ENCODE measurements at regions not wholly inside any gene's neighbourhood (a gene's known extent, or its start where the extent isn't known, plus 50 kb on each side); places are given as distances from the start of the nearest gene placed in this dataset.
A peak's percentile ranks its signal among the peaks of the same experiment; 100 is the strongest.

- Mint-ChIP-seq H3K27me3 (ENCODE audit: low read depth) (peaks cover 3% of the 10 kb centered on the region), H3K27ac (no peak overlapping the region), H3K36me3 (ENCODE audit: low read depth) (no peaks in the 10 kb centered on the region), H3K4me1 (ENCODE audit: low read depth) (no peaks in the 10 kb centered on the region), H3K9me3 (no peaks in the 10 kb centered on the region), H3K4me3 (no peak overlapping the region)
- CTCF ChIA-PET, result interaction anchor here (0.7 to 0.8 kb wide), 2 partner anchors 17 to 20 kb away, joined by 3 to 4 read pairs; no protein-coding TSS in a partner anchor
- DNase-seq, result no peak
- intact Hi-C loops (cut with micrococcal nuclease), result no loop called here
These were observed 123.9 kb upstream of the TMPRSS2 start for GRCh38 chr21:41631564-41632461.

- peaks cover 3% of the 10 kb centered on the region for H3K27me3 Mint-ChIP-seq (ENCODE audit: low read depth)
- H3K4me3 Mint-ChIP-seq, result no peak overlapping the region
- no peaks in the 10 kb centered on the region for H3K36me3 Mint-ChIP-seq (ENCODE audit: low read depth)
- no peaks in the 10 kb centered on the region for H3K4me1 Mint-ChIP-seq (ENCODE audit: low read depth)
- no peak overlapping the region for H3K27ac Mint-ChIP-seq
- CTCF ChIA-PET, result interaction anchor here (0.7 kb wide), 1 partner anchor 478 kb away, joined by 3 read pairs; no protein-coding TSS in a partner anchor
- DNase-seq, result no peak
- no peaks in the 10 kb centered on the region for H3K9me3 Mint-ChIP-seq
- intact Hi-C loops (cut with micrococcal nuclease), result no loop called here
These were observed 123.0 kb upstream of the TMPRSS2 start for GRCh38 chr21:41630917-41631316.

GRCh38 chr21:41630249-41630648 is 122.3 kb upstream of the TMPRSS2 start:
- H3K4me1 Mint-ChIP-seq (ENCODE audit: low read depth), result no peaks in the 10 kb centered on the region
- H3K27ac Mint-ChIP-seq, result no peak overlapping the region
- H3K9me3 Mint-ChIP-seq, result no peaks in the 10 kb centered on the region
- H3K27me3 Mint-ChIP-seq (ENCODE audit: low read depth), result peaks cover 3% of the 10 kb centered on the region
- no peaks in the 10 kb centered on the region for H3K36me3 Mint-ChIP-seq (ENCODE audit: low read depth)
- DNase-seq, result no peak
- H3K4me3 Mint-ChIP-seq, result no peak overlapping the region
- CTCF ChIA-PET, result interaction anchor here (0.7 kb wide), 1 partner anchor 479 kb away, joined by 3 read pairs; no protein-coding TSS in a partner anchor
- intact Hi-C loops (cut with micrococcal nuclease), result no loop called here

- CTCF ChIA-PET, result interaction anchor here (0.7 kb wide), 1 partner anchor 352 kb away, joined by 3 read pairs; no protein-coding TSS in a partner anchor
- H3K9me3 Mint-ChIP-seq, result no peaks in the 10 kb centered on the region
- intact Hi-C loops (cut with micrococcal nuclease), result no loop called here
These were observed 120.3 kb upstream of the TMPRSS2 start for GRCh38 chr21:41628256-41628655.

GRCh38 chr21:41627428-41627827 is 119.5 kb upstream of the TMPRSS2 start:
- intact Hi-C loops (cut with micrococcal nuclease), result no loop called here
- Mint-ChIP-seq H3K4me3 (no peak overlapping the region), H3K27me3 (ENCODE audit: low read depth) (peaks cover 10% of the 10 kb centered on the region), H3K36me3 (ENCODE audit: low read depth) (no peaks in the 10 kb centered on the region), H3K27ac (no peak overlapping the region), H3K4me1 (ENCODE audit: low read depth) (no peaks in the 10 kb centered on the region), H3K9me3 (no peaks in the 10 kb centered on the region)
- no peak for DNase-seq
- CTCF ChIA-PET, result interaction anchor here (0.7 kb wide), 1 partner anchor 352 kb away, joined by 3 read pairs; no protein-coding TSS in a partner anchor

More at GRCh38 chr21:41628256-41628655, 120.3 kb upstream of the TMPRSS2 start:
- no peak for DNase-seq
- Mint-ChIP-seq H3K4me1 (ENCODE audit: low read depth) (no peaks in the 10 kb centered on the region), H3K36me3 (ENCODE audit: low read depth) (no peaks in the 10 kb centered on the region), H3K4me3 (no peak overlapping the region), H3K27me3 (ENCODE audit: low read depth) (peaks cover 10% of the 10 kb centered on the region), H3K27ac (no peak overlapping the region)

GRCh38 chr21:41626021-41626420 is 118.1 kb upstream of the TMPRSS2 start:
- Mint-ChIP-seq H3K4me1 (ENCODE audit: low read depth) (no peaks in the 10 kb centered on the region), H3K9me3 (no peaks in the 10 kb centered on the region), H3K27ac (no peak overlapping the region), H3K36me3 (ENCODE audit: low read depth) (no peaks in the 10 kb centered on the region), H3K27me3 (ENCODE audit: low read depth) (peaks cover 7% of the 10 kb centered on the region), H3K4me3 (no peak overlapping the region)
- DNase-seq, result no peak
- CTCF ChIA-PET, result no interaction called here
- intact Hi-C loops (cut with micrococcal nuclease), result no loop called here

GRCh38 chr21:41625428-41625827 is 117.5 kb upstream of the TMPRSS2 start:
- Mint-ChIP-seq H3K4me3 (no peak overlapping the region), H3K27ac (no peak overlapping the region), H3K27me3 (ENCODE audit: low read depth) (peaks cover 9% of the 10 kb centered on the region), H3K36me3 (ENCODE audit: low read depth) (no peaks in the 10 kb centered on the region), H3K4me1 (ENCODE audit: low read depth) (no peaks in the 10 kb centered on the region), H3K9me3 (no peaks in the 10 kb centered on the region)
- intact Hi-C loops (cut with micrococcal nuclease), result no loop called here
- no peak for DNase-seq
- CTCF ChIA-PET, result no interaction called here

- CTCF ChIA-PET, result no interaction called here
- intact Hi-C loops (cut with micrococcal nuclease), result no loop called here
- Mint-ChIP-seq H3K27ac (no peak overlapping the region), H3K4me3 (no peak overlapping the region), H3K27me3 (ENCODE audit: low read depth) (peaks cover 13% of the 10 kb centered on the region), H3K9me3 (no peaks in the 10 kb centered on the region), H3K4me1 (ENCODE audit: low read depth) (no peaks in the 10 kb centered on the region), H3K36me3 (ENCODE audit: low read depth) (no peaks in the 10 kb centered on the region)
- no peak for DNase-seq
These were observed 116.8 kb upstream of the TMPRSS2 start for GRCh38 chr21:41624674-41625310.

GRCh38 chr21:41623945-41624344 is 116.0 kb upstream of the TMPRSS2 start:
- H3K4me1 Mint-ChIP-seq (ENCODE audit: low read depth), result no peaks in the 10 kb centered on the region
- H3K4me3 Mint-ChIP-seq, result no peak overlapping the region
- DNase-seq, result no peak
- H3K27me3 Mint-ChIP-seq (ENCODE audit: low read depth), result peaks cover 14% of the 10 kb centered on the region
- intact Hi-C loops (cut with micrococcal nuclease), result no loop called here
- no peak overlapping the region for H3K27ac Mint-ChIP-seq
- CTCF ChIA-PET, result interaction anchor here (1.5 kb wide), 1 partner anchor 13 kb away, joined by 6 read pairs; no protein-coding TSS in a partner anchor
- H3K9me3 Mint-ChIP-seq, result no peaks in the 10 kb centered on the region
- no peaks in the 10 kb centered on the region for H3K36me3 Mint-ChIP-seq (ENCODE audit: low read depth)

- no peak overlapping the region for H3K4me3 Mint-ChIP-seq
- DNase-seq, result peak; percentile 26
- no peak overlapping the region for H3K27ac Mint-ChIP-seq
- H3K27me3 Mint-ChIP-seq (ENCODE audit: low read depth), result peaks cover 14% of the 10 kb centered on the region
- H3K36me3 Mint-ChIP-seq (ENCODE audit: low read depth), result no peaks in the 10 kb centered on the region
- intact Hi-C loops (cut with micrococcal nuclease), result no loop called here
- H3K4me1 Mint-ChIP-seq (ENCODE audit: low read depth), result no peaks in the 10 kb centered on the region
- H3K9me3 Mint-ChIP-seq, result no peaks in the 10 kb centered on the region
- CTCF ChIA-PET, result interaction anchor here (1.5 kb wide), 1 partner anchor 12 kb away, joined by 6 read pairs; no protein-coding TSS in a partner anchor
These were observed 115.0 kb upstream of the TMPRSS2 start for GRCh38 chr21:41622831-41623548.

- DNase-seq, result no peak
- Mint-ChIP-seq H3K36me3 (ENCODE audit: low read depth) (no peaks in the 10 kb centered on the region), H3K27ac (no peak overlapping the region), H3K4me1 (ENCODE audit: low read depth) (no peaks in the 10 kb centered on the region), H3K4me3 (no peak overlapping the region), H3K9me3 (no peaks in the 10 kb centered on the region), H3K27me3 (ENCODE audit: low read depth) (peaks cover 14% of the 10 kb centered on the region)
- intact Hi-C loops (cut with micrococcal nuclease), result no loop called here
- CTCF ChIA-PET, result no interaction called here
These were observed 114.2 kb upstream of the TMPRSS2 start for GRCh38 chr21:41622201-41622600.

- H3K4me1 Mint-ChIP-seq (ENCODE audit: low read depth), result no peaks in the 10 kb centered on the region
- DNase-seq, result no peak
- no peak overlapping the region for H3K4me3 Mint-ChIP-seq
- intact Hi-C loops (cut with micrococcal nuclease), result no loop called here
- H3K27me3 Mint-ChIP-seq (ENCODE audit: low read depth), result peaks cover 14% of the 10 kb centered on the region
- H3K36me3 Mint-ChIP-seq (ENCODE audit: low read depth), result no peaks in the 10 kb centered on the region
- CTCF ChIA-PET, result interaction anchor here (0.7 kb wide), 1 partner anchor 127 kb away, joined by 3 read pairs; no protein-coding TSS in a partner anchor
- H3K27ac Mint-ChIP-seq, result no peak overlapping the region
- no peaks in the 10 kb centered on the region for H3K9me3 Mint-ChIP-seq
These were observed 113.6 kb upstream of the TMPRSS2 start for GRCh38 chr21:41621513-41621912.
